GM10248 (cell line): ENCODE measurements at regions not wholly inside any gene's neighbourhood (a gene's known extent, or its start where the extent isn't known, plus 50 kb on each side); places are given as distances from the start of the nearest gene placed in this dataset.
"Not testable (repeated sequence)": the region's sequence is repeated elsewhere in the genome, so short reads cannot be mapped to it uniquely, and the experiment has no call there.

ENCODE experiments used
- CTCF ChIA-PET: fragments of 300-600 bp; sonication (Branson Sonifier 250); formaldehyde crosslinking; extraction: SDS; loops from one replicate; lab custom pipeline; 2021; ENCODE audit warnings: antibody characterized with exemption; lab: Yijun Ruan, JAX
- POLR2A ChIA-PET: fragments of 350-650 bp; sonication (Branson Sonifier 250); formaldehyde crosslinking; extraction: SDS; loops from one replicate; lab custom pipeline; 2020; ENCODE audit warnings: antibody characterized with exemption; lab: Yijun Ruan, JAX
- DNase-seq: peaks from one replicate; pipeline ENCODE4 v3.0.0; 2012; ENCODE audit errors: extremely low spot score
- TF ChIP-seq, protein P1 (sequence below): IDR thresholded peaks from 2 replicates; pipeline ENCODE4 v1.5.1; 2012; ENCODE audit warnings: mild to moderate bottlenecking, low read depth; ENCODE audit errors: extremely low read depth, missing control alignments, control extremely low read depth

- POLR2A ChIA-PET: no interaction called here
- DNase-seq: peak; percentile 94
- TF ChIP-seq, protein P1, sequence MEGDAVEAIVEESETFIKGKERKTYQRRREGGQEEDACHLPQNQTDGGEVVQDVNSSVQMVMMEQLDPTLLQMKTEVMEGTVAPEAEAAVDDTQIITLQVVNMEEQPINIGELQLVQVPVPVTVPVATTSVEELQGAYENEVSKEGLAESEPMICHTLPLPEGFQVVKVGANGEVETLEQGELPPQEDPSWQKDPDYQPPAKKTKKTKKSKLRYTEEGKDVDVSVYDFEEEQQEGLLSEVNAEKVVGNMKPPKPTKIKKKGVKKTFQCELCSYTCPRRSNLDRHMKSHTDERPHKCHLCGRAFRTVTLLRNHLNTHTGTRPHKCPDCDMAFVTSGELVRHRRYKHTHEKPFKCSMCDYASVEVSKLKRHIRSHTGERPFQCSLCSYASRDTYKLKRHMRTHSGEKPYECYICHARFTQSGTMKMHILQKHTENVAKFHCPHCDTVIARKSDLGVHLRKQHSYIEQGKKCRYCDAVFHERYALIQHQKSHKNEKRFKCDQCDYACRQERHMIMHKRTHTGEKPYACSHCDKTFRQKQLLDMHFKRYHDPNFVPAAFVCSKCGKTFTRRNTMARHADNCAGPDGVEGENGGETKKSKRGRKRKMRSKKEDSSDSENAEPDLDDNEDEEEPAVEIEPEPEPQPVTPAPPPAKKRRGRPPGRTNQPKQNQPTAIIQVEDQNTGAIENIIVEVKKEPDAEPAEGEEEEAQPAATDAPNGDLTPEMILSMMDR: no peak
- CTCF ChIA-PET: interaction anchor here (0.7 kb wide), 1 partner anchor 248 kb away, joined by 3 read pairs; no protein-coding TSS in a partner anchor
These were observed 88.0 kb upstream of the RPRML start for GRCh38 chr17:47066841-47067682.

GRCh38 chr17:47066095-47066494 is 87.0 kb upstream of the RPRML start:
- ChIA-PET POLR2A (no interaction called here), CTCF (interaction anchor here (0.7 kb wide), 1 partner anchor 23 kb away, joined by 3 read pairs; no protein-coding TSS in a partner anchor)
- DNase-seq: no peak
- TF ChIP-seq, protein P1: no peak

GRCh38 chr17:47064684-47065083 is 85.6 kb upstream of the RPRML start:
- no peak for DNase-seq
- TF ChIP-seq, protein P1: no peak
- CTCF ChIA-PET: no interaction called here
- POLR2A ChIA-PET: no interaction called here

DNA sequence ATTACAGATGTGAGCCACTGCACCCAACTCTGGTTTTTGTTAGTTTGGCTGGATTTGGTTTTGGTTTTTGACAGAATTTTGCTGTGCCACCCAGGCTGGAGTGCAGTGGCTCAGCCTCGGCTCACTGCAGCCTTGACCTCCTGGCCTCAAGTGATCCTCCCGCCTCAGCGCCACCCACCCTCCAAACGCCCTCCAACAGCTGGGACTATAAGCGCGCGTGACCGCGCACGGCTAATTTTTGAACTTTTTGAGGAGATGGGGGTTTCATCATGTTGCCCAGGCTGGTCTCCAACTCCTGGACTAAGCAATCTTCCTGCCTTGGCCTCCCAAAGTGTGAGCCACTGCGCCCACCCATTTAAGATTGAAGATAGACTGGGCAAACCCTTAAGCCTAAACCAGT is 84.4 kb upstream of the RPRML start:
- POLR2A ChIA-PET: no interaction called here
- CTCF ChIA-PET: no interaction called here
- TF ChIP-seq, protein P1: no peak
- DNase-seq: no peak

- CTCF ChIA-PET, DNase-seq, POLR2A ChIA-PET: not testable (repeated sequence)
These were observed 83.8 kb upstream of the RPRML start for GRCh38 chr17:47062851-47063250.

- CTCF ChIA-PET, DNase-seq, POLR2A ChIA-PET: not testable (repeated sequence)
These were observed 81.0 kb upstream of the RPRML start for GRCh38 chr17:47060005-47060404.

DNA sequence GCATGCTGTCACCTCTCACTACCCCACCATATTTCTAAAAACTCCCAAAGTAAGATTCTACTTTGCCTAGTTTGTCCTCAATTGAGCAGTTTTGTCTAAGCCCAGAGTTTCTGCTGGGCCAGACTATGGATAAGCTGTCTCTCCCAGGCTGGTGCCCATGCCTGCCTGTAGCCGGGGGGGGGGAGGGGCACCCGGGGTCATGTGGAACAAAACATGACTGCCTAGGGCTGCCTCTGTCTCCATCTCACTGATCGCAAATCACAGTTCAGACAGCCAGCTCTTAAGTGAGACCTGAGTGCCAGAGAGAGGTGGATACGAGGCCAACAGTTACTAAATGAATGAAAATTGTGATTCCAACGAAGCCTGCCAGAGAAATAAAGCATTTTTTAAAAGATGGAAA is 78.8 kb upstream of the RPRML start:
- TF ChIP-seq, protein P1: no peak
- ChIA-PET POLR2A (no interaction called here), CTCF (interaction anchor here (1.8 kb wide), 1 partner anchor 12 kb away, joined by 4 read pairs; no protein-coding TSS in a partner anchor)
- DNase-seq: no peak

- POLR2A ChIA-PET, DNase-seq: not testable (repeated sequence)
- CTCF ChIA-PET: interaction anchor here (1.8 kb wide), 1 partner anchor 13 kb away, joined by 4 read pairs; no protein-coding TSS in a partner anchor
These were observed 78.2 kb upstream of the RPRML start for GRCh38 chr17:47057279-47057678.

DNA sequence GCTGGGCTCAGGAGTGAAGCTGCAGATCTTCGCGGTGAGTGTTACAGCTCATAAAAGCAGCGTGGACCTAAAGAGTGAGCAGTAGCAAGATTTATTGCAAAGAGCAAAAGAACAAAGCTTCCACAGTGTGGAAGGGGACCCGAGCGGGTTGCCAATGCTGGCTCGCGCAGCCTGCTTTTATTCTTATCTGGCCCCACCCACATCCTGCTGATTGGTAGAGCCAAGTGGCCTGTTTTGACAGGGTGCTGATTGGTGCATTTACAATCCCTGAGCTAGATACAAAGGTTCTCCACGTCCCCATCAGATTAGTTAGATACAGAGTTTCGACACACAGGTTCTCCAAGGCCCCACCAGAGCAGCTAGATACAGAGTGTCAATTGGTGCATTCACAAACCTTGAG is 77.6 kb upstream of the RPRML start:
- POLR2A ChIA-PET, CTCF ChIA-PET, DNase-seq: not testable (repeated sequence)
